HG03565 (cell line): ENCODE measurements at regions not wholly inside any gene's neighbourhood (a gene's known extent, or its start where the extent isn't known, plus 50 kb on each side); places are given as distances from the start of the nearest gene placed in this dataset.
"Not testable (repeated sequence)": the region's sequence is repeated elsewhere in the genome, so short reads cannot be mapped to it uniquely, and the experiment has no call there.

Source experiments
- ATAC-seq: cut with Tn5 transposase; IDR thresholded peaks from one replicate; pipeline ENCODE4 v1.9.1; 2021; ENCODE audit warnings: mild to moderate bottlenecking, moderate library complexity; ENCODE audit not compliant: unreplicated experiment

GRCh38 chr14:56026506-56026905 lies 91.7 kb upstream of the PELI2 start:
- no peak for ATAC-seq

GRCh38 chr14:56027421-56027820 lies 90.8 kb upstream of the PELI2 start:
- ATAC-seq: no peak

- ATAC-seq: no peak
These were observed 90.1 kb upstream of the PELI2 start for GRCh38 chr14:56027916-56028712.

- no peak for ATAC-seq
These were observed 81.9 kb upstream of the PELI2 start for GRCh38 chr14:56036353-56036752.

- ATAC-seq: no peak
These were observed 78.1 kb upstream of the PELI2 start for GRCh38 chr14:56040121-56040520.

- ATAC-seq: no peak
These were observed 74.0 kb upstream of the PELI2 start for GRCh38 chr14:56044196-56044595.

GRCh38 chr14:56046546-56046945 lies 71.7 kb upstream of the PELI2 start:
- no peak for ATAC-seq

- no peak for ATAC-seq
These were observed 71.2 kb upstream of the PELI2 start for GRCh38 chr14:56046996-56047395.

GRCh38 chr14:56049536-56049935 lies 68.7 kb upstream of the PELI2 start:
- ATAC-seq: no peak

GRCh38 chr14:56055511-56055910 lies 62.7 kb upstream of the PELI2 start:
- ATAC-seq: no peak

- ATAC-seq: no peak
These were observed 62.2 kb upstream of the PELI2 start for GRCh38 chr14:56056031-56056430.

- ATAC-seq: no peak
These were observed 61.0 kb upstream of the PELI2 start for GRCh38 chr14:56057071-56057741.

GRCh38 chr14:56057767-56058166 lies 60.4 kb upstream of the PELI2 start:
- ATAC-seq: no peak

GRCh38 chr14:56059054-56059453 lies 59.2 kb upstream of the PELI2 start:
- no peak for ATAC-seq

GRCh38 chr14:56061051-56061450 lies 57.2 kb upstream of the PELI2 start:
- ATAC-seq: no peak

- no peak for ATAC-seq
These were observed 55.1 kb upstream of the PELI2 start for GRCh38 chr14:56063131-56063530.

GRCh38 chr14:56064513-56064912 lies 53.7 kb upstream of the PELI2 start:
- no peak for ATAC-seq

- not testable (repeated sequence) for ATAC-seq
These were observed 53.0 kb upstream of the PELI2 start for GRCh38 chr14:56065199-56065598.

- no peak for ATAC-seq
These were observed 52.5 kb upstream of the PELI2 start for GRCh38 chr14:56065621-56066290.
